Left ventricle myocardium inferior (tissue), 1 donor: ENCODE measurements at regions not wholly inside any gene's neighbourhood (a gene's known extent, or its start where the extent isn't known, plus 50 kb on each side); places are given as distances from the start of the nearest gene placed in this dataset.

Experiments
- DNase-seq: peaks from one replicate; pipeline ENCODE4 v3.0.0-alpha.2; 2020
- H3K27ac ChIP-seq: fragments of 200-600 bp; replicated peaks from 2 replicates; pipeline ENCODE4 v1.8.0; 2021
- H3K27me3 ChIP-seq: fragments of 200-600 bp; 2 replicates; pipeline ENCODE4 v1.8.0; 2021; ENCODE audit warnings: low read depth
- H3K36me3 ChIP-seq: fragments of 200-600 bp; 2 replicates; pipeline ENCODE4 v1.8.0; 2021
- H3K4me1 ChIP-seq: fragments of 200-600 bp; 2 replicates; pipeline ENCODE4 v1.8.0; 2021
- H3K4me3 ChIP-seq: fragments of 200-600 bp; 2 replicates; pipeline ENCODE4 v1.8.0; 2021; ENCODE audit warnings: mild to moderate bottlenecking, moderate library complexity
- H3K9me3 ChIP-seq: fragments of 200-600 bp; replicated peaks from 2 replicates; pipeline ENCODE4 v1.8.0; 2021
- CTCF ChIP-seq: fragments of 200-600 bp; IDR thresholded peaks from 2 replicates; pipeline ENCODE4 v1.8.0; 2021; ENCODE audit warnings: antibody characterized with exemption, mild to moderate bottlenecking, borderline replicate concordance
- intact Hi-C: fragments of 100-400 bp; cut with micrococcal nuclease; formaldehyde crosslinking; loops from one replicate; pipeline ENCODE4 v1.11.0; 2022
- donor health status: DM: no; HTN: yes; CAD: no; lungs with severe emphysema.

- intact Hi-C loops = no loop called here
These were observed 91.1 kb upstream of the DISP3 start for GRCh38 chr1:11387829-11388228.

GRCh38 chr1:11388617-11389016 lies 90.3 kb upstream of the DISP3 start:
- Histone ChIP-seq H3K27me3 (peaks cover 97% of the 10 kb centered on the region), H3K9me3 (no peaks in the 10 kb centered on the region), H3K4me3 (no peak overlapping the region), H3K4me1 (no peaks in the 10 kb centered on the region), H3K36me3 (no peaks in the 10 kb centered on the region), H3K27ac (no peak overlapping the region)
- intact Hi-C loops = no loop called here
- no peak for DNase-seq
- TF ChIP-seq CTCF = no peak

More at GRCh38 chr1:11387829-11388228, 91.1 kb upstream of the DISP3 start:
- Histone ChIP-seq H3K27me3 (peaks cover 98% of the 10 kb centered on the region), H3K4me1 (no peaks in the 10 kb centered on the region), H3K36me3 (no peaks in the 10 kb centered on the region), H3K4me3 (no peak overlapping the region), H3K9me3 (no peaks in the 10 kb centered on the region), H3K27ac (no peak overlapping the region)
- no peak for TF ChIP-seq CTCF
- DNase-seq = no peak

GRCh38 chr1:11391327-11391726 lies 87.6 kb upstream of the DISP3 start:
- no peak for DNase-seq
- no peak for TF ChIP-seq CTCF

GRCh38 chr1:11391886-11392285 lies 87.1 kb upstream of the DISP3 start:
- no peak overlapping the region for H3K27ac ChIP-seq
- no peaks in the 10 kb centered on the region for H3K4me1 ChIP-seq
- no peak for TF ChIP-seq CTCF
- H3K9me3 ChIP-seq = no peaks in the 10 kb centered on the region
- no peak overlapping the region for H3K4me3 ChIP-seq
- H3K27me3 ChIP-seq = peaks cover 97% of the 10 kb centered on the region
- DNase-seq = no peak
- no peaks in the 10 kb centered on the region for H3K36me3 ChIP-seq
- intact Hi-C loops = no loop called here

More at GRCh38 chr1:11391327-11391726, 87.6 kb upstream of the DISP3 start:
- no peaks in the 10 kb centered on the region for H3K4me1 ChIP-seq
- no peak overlapping the region for H3K4me3 ChIP-seq
- peaks cover 97% of the 10 kb centered on the region for H3K27me3 ChIP-seq
- no peaks in the 10 kb centered on the region for H3K36me3 ChIP-seq
- intact Hi-C loops = no loop called here
- no peak overlapping the region for H3K27ac ChIP-seq
- H3K9me3 ChIP-seq = no peaks in the 10 kb centered on the region

GRCh38 chr1:11394592-11395245 lies 84.2 kb upstream of the DISP3 start:
- intact Hi-C loops = no loop called here
- no peak for TF ChIP-seq CTCF
- Histone ChIP-seq H3K9me3 (no peaks in the 10 kb centered on the region), H3K4me1 (no peaks in the 10 kb centered on the region), H3K4me3 (no peak overlapping the region), H3K36me3 (no peaks in the 10 kb centered on the region), H3K27me3 (peaks cover 97% of the 10 kb centered on the region), H3K27ac (no peak overlapping the region)
- no peak for DNase-seq
